ENCODE measurements at regions not wholly inside any gene's neighbourhood (a gene's known extent, or its start where the extent isn't known, plus 50 kb on each side); places are given as distances from the start of the nearest gene placed in this dataset.

DNA sequence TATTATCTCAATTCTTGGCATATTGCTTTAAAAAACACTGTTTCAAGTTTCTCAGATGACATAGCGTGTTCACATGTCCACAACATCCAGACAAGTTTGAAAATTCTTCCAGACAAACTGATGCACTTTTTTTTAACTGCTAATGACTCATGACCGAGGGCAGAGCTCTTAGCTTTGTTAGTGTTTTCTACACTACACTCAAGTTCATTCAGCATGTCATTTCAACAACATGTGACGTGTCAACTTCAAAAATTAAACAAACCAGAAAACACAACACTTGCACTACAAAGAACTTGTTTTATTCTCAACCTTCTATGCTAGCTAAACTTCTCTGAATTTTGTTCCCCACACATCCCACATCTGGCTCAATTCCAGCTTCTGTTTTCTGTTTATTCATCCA is 1186.3 kb upstream of the FLRT2 start:
- TF ChIP-seq CTCF (IDR thresholded peaks at IDR 0.05) (no peak), POLR2A (IDR thresholded peaks at IDR 0.05) (no peak)
